PFSK-1 (cell line): ENCODE measurements at regions not wholly inside any gene's neighbourhood (a gene's known extent, or its start where the extent isn't known, plus 50 kb on each side); places are given as distances from the start of the nearest gene placed in this dataset.

Experiments
- FOXP2 ChIP-seq: optimal IDR thresholded peaks from 2 replicates; pipeline ENCODE3; 2011; ENCODE audit warnings: borderline replicate concordance, control low read depth, inconsistent platforms; ENCODE audit not compliant: insufficient read depth; ENCODE audit errors: extremely low read length, extremely low read depth
- POLR2AphosphoS5 ChIP-seq: IDR thresholded peaks from 2 replicates; pipeline ENCODE4 v1.6.1; 2012; ENCODE audit warnings: low read depth, mild to moderate bottlenecking, control low read depth, low read length, moderate library complexity
- REST ChIP-seq, 2 experiments: IDR thresholded peaks; 2 replicates each; pipeline versions ENCODE4 v1.6.1 to v1.8.0; 2011 to 2012; ENCODE audit warnings: low read depth in 2 of 2, low read length in 2 of 2, control low read depth in 1 of 2, inconsistent platforms in 1 of 2, mild to moderate bottlenecking in 1 of 2, moderate library complexity in 1 of 2; ENCODE audit not compliant: insufficient read depth in 1 of 2
- SIN3A ChIP-seq: IDR thresholded peaks from 2 replicates; pipeline ENCODE4 v1.6.1; 2012; ENCODE audit warnings: mild to moderate bottlenecking, low read length, moderate library complexity, borderline replicate concordance; ENCODE audit not compliant: insufficient read depth
- TAF1 ChIP-seq: IDR thresholded peaks from 2 replicates; pipeline ENCODE4 v1.6.1; 2012; ENCODE audit warnings: low read length, control low read depth, borderline replicate concordance; ENCODE audit not compliant: insufficient read depth

- TF ChIP-seq SIN3A (no peak), TAF1 (no peak), POLR2AphosphoS5 (no peak), REST (IDR thresholded peaks at IDR 0.05; ENCODE audit: insufficient read depth in 1 of 2, low read depth in 2 of 2, low read length in 2 of 2) (no peak), FOXP2 (no peak)
These were observed 75.3 kb upstream of the PLEKHG7 start for GRCh38 chr12:92627511-92627910.
